IMR-90 (cell line): ENCODE measurements at regions not wholly inside any gene's neighbourhood (a gene's known extent, or its start where the extent isn't known, plus 50 kb on each side); places are given as distances from the start of the nearest gene placed in this dataset.

Source experiments
- ATAC-seq: fragments of 200-7000 bp; cut with Tn5 transposase; 2 replicates; pipeline ENCODE4 v1.9.1; 2020; ENCODE audit warnings: low read depth, mild to moderate bottlenecking, moderate library complexity
- BruUV-seq: library from RNA; stranded (reverse); fragments of 400-500 nt; replicated peaks from 2 replicates; lab custom pipeline; 2021; lab: Mats Ljungman, UMichigan
- CTCF ChIA-PET: fragments of 300-600 bp; formaldehyde crosslinking; extraction: SDS; loops from one replicate; lab custom pipeline; 2021; ENCODE audit warnings: antibody characterized with exemption; lab: Yijun Ruan, JAX
- POLR2A ChIA-PET: fragments of 300-600 bp; sonication (Branson Sonifier 250); formaldehyde crosslinking; loops from one replicate; lab custom pipeline; 2022; ENCODE audit warnings: antibody characterized with exemption; ENCODE audit not compliant: unreplicated experiment; lab: Charles Lee
- DNase-seq: peaks from one replicate; pipeline ENCODE4 v3.0.0; 2013
- H2AFZ ChIP-seq: replicated peaks from 2 replicates; pipeline ENCODE3; 2013; ENCODE audit warnings: low read length, mild to moderate bottlenecking; ENCODE audit not compliant: poor library complexity
- H2AK5ac ChIP-seq: 2 replicates; pipeline ENCODE4 v1.6.1; 2013; ENCODE audit warnings: low read depth, low read length, inconsistent platforms
- H2AK9ac ChIP-seq: replicated peaks from 2 replicates; pipeline ENCODE3; 2013; ENCODE audit warnings: mild to moderate bottlenecking, low read depth, low read length, moderate library complexity; ENCODE audit not compliant: poor library complexity
- H2BK120ac ChIP-seq: 2 replicates; pipeline ENCODE4 v1.6.1; 2013; ENCODE audit warnings: low read depth, low read length, inconsistent platforms
- H2BK15ac ChIP-seq: 3 replicates; pipeline ENCODE4 v1.6.1; 2013; ENCODE audit warnings: low read depth, low read length, inconsistent platforms
- H2BK20ac ChIP-seq: 2 replicates; pipeline ENCODE4 v1.6.1; 2013; ENCODE audit warnings: low read depth, mild to moderate bottlenecking, inconsistent platforms, low read length, moderate library complexity
- H2BK5ac ChIP-seq: 2 replicates; pipeline ENCODE4 v1.6.1; 2013; ENCODE audit warnings: mild to moderate bottlenecking, low read depth, low read length, inconsistent platforms; ENCODE audit not compliant: poor library complexity, severe bottlenecking
- H3K14ac ChIP-seq: replicated peaks from 2 replicates; pipeline ENCODE4 v1.6.1; 2013; ENCODE audit warnings: low read depth, low read length, inconsistent platforms
- H3K18ac ChIP-seq: 2 replicates; pipeline ENCODE4 v1.6.1; 2013; ENCODE audit warnings: low read depth, low read length, control low read depth
- H3K23ac ChIP-seq: 2 replicates; pipeline ENCODE4 v1.6.1; 2013; ENCODE audit warnings: low read depth, low read length, inconsistent platforms
- H3K27ac ChIP-seq: 2 replicates; pipeline ENCODE4 v1.5.1; 2013; ENCODE audit warnings: mild to moderate bottlenecking, control low read depth, low read length; ENCODE audit not compliant: insufficient read depth
- H3K27me3 ChIP-seq: 2 replicates; pipeline ENCODE4 v1.6.1; 2013; ENCODE audit warnings: low read length; ENCODE audit not compliant: control insufficient read depth, insufficient read depth
- H3K36me3 ChIP-seq: 2 replicates; pipeline ENCODE4 v1.6.1; 2013; ENCODE audit warnings: low read length, mixed read lengths; ENCODE audit not compliant: control insufficient read depth, insufficient read depth
- H3K4ac ChIP-seq: 2 replicates; pipeline ENCODE4 v1.6.1; 2013; ENCODE audit warnings: low read depth, low read length, inconsistent platforms
- H3K4me1 ChIP-seq: 2 replicates; pipeline ENCODE4 v1.6.1; 2013; ENCODE audit warnings: low read length, mixed read lengths; ENCODE audit not compliant: control insufficient read depth, insufficient read depth
- H3K4me2 ChIP-seq: 2 replicates; pipeline ENCODE4 v1.6.1; 2013; ENCODE audit warnings: low read depth, mild to moderate bottlenecking, control low read depth, low read length, moderate library complexity
- H3K4me3 ChIP-seq: 2 replicates; pipeline ENCODE4 v1.5.1; 2013; ENCODE audit warnings: low read depth, mild to moderate bottlenecking, control low read depth, low read length, moderate library complexity; ENCODE audit not compliant: insufficient read depth
- H3K56ac ChIP-seq: 2 replicates; pipeline ENCODE4 v1.6.1; 2013; ENCODE audit warnings: low read length, inconsistent platforms; ENCODE audit not compliant: insufficient read depth; ENCODE audit errors: extremely low read depth
- H3K79me1 ChIP-seq, 2 experiments: 2 replicates each; pipeline ENCODE4 v1.6.1; 2013; ENCODE audit warnings: low read length in 2 of 2, inconsistent platforms in 1 of 2, low read depth in 1 of 2
- H3K9ac ChIP-seq: 2 replicates; pipeline ENCODE4 v1.6.1; 2013; ENCODE audit warnings: low read depth, low read length, control low read depth
- H3K9me1 ChIP-seq: 2 replicates; pipeline ENCODE4 v1.6.1; 2013; ENCODE audit warnings: low read length, inconsistent platforms; ENCODE audit not compliant: insufficient read depth
- H3K9me3 ChIP-seq: 2 replicates; pipeline ENCODE4 v1.6.1; 2013; ENCODE audit warnings: low read length; ENCODE audit not compliant: control insufficient read depth, insufficient read depth
- H4K20me1 ChIP-seq: 2 replicates; pipeline ENCODE4 v1.6.1; 2013; ENCODE audit warnings: low read length, inconsistent platforms; ENCODE audit not compliant: insufficient read depth
- H4K5ac ChIP-seq: 2 replicates; pipeline ENCODE4 v1.6.1; 2013; ENCODE audit warnings: mild to moderate bottlenecking, low read depth, low read length, control low read depth
- H4K8ac ChIP-seq, 2 experiments: 2 replicates each; pipeline ENCODE4 v1.6.1; 2013; ENCODE audit warnings: low read depth in 2 of 2, low read length in 2 of 2, control low read depth in 1 of 2, inconsistent platforms in 1 of 2
- H4K91ac ChIP-seq: 2 replicates; pipeline ENCODE4 v1.6.1; 2013; ENCODE audit warnings: low read depth, low read length, inconsistent platforms; ENCODE audit not compliant: insufficient read depth
- NFE2L2 ChIP-seq: fragments of 150-350 bp; IDR thresholded peaks from 2 replicates; pipeline ENCODE4 v1.6.1; 2016; ENCODE audit warnings: low read depth, mild to moderate bottlenecking, low read length
- WGBS, 2 experiments: methylation state at CpG; one replicate each; pipeline versions ENCODE4 v1.1.5 to v1.1.7; 2013; ENCODE audit warnings: missing lambda C conversion rate in 2 of 2; ENCODE audit not compliant: insufficient read length in 1 of 2; ENCODE audit errors: extremely low coverage in 2 of 2; 5-methylcytosine and 5-hydroxymethylcytosine counted together
- dilution Hi-C: fragments of 300-500 bp; cut with HindIII; formaldehyde crosslinking; loops from one replicate; pipeline ENCODE4 v1.14.3; 2018; ENCODE audit warnings: low sequenced_read_pairs; ENCODE audit not compliant: unreplicated experiment
- in situ Hi-C: fragments of 300-500 bp; cut with MboI; formaldehyde crosslinking; loops from 3 replicates; pipeline ENCODE4 v1.14.3; 2019; ENCODE audit warnings: low sequenced_read_pairs, inconsistent platforms, mixed read lengths
- intact Hi-C: fragments of 100-400 bp; cut with micrococcal nuclease; formaldehyde crosslinking; loops from 2 replicates; pipeline ENCODE4 v1.10.0; 2022
- TF ChIP-seq, protein P1 (sequence below): fragments of 150-350 bp; IDR thresholded peaks from 2 replicates; pipeline ENCODE4 v1.6.1; 2016; ENCODE audit warnings: low read depth, mild to moderate bottlenecking, low read length, moderate library complexity, borderline replicate concordance

DNA sequence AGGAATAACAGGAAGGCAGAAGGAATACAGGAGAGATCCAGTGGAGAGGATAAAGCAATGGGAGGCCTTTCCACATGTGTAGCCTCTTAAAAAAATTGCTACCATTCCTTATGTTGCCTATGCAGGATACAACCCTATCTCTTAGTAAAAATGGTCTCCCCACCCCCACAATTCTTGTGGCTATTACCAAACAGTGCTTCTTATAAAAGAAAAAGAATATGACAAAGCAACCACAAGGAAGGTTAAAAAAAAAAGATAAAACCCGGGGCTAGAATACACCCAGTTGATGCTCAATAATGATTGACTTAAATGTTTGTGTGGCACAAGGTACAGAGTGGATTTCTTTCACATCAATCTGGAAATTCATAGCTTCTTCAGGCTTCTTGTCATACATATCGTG is 250.9 kb downstream of the HIVEP2 start:
- Histone ChIP-seq H2AK5ac (no peak overlapping the region), H3K23ac (no peak overlapping the region), H4K91ac (no peak overlapping the region), H3K4me1 (peaks cover 3% of the 10 kb centered on the region), H4K5ac (no peak overlapping the region), H2BK120ac (peak overlapping the region; percentile 11; the same call in 1 of the 2 replicates), H3K4me3 (no peak overlapping the region), H3K9me3 (no peaks in the 10 kb centered on the region), H4K8ac (no peak overlapping the region), H2BK15ac (no peak overlapping the region), H3K9ac (no peak overlapping the region), H4K20me1 (no peaks in the 10 kb centered on the region), H3K4me2 (no peak overlapping the region), H3K18ac (no peak overlapping the region), H2AK9ac (no peak overlapping the region), H3K14ac (no peak overlapping the region), H2BK5ac (no peak overlapping the region), H2BK20ac (no peak overlapping the region), H3K56ac (no peak overlapping the region), H3K27ac (no peak overlapping the region), H3K4ac (no peak overlapping the region), H2AFZ (no peak overlapping the region), H3K27me3 (no peaks in the 10 kb centered on the region), H3K36me3 (no peaks in the 10 kb centered on the region), H3K9me1 (no peaks in the 10 kb centered on the region), H3K79me1 (no peaks in the 10 kb centered on the region)
- ATAC-seq (no peak), DNase-seq (peak; percentile 5)
- in situ Hi-C loops (loop anchor here (5.0 to 25.0 kb wide), 4 partner anchors 258 to 1318 kb away; partner anchors contain the start of gene PLAGL1), dilution Hi-C loops (no loop called here), intact Hi-C loops (loop anchor here (5.0 kb wide), 1 partner anchor 193 kb away; no protein-coding TSS in a partner anchor)
- BruUV-seq: no TSS peak
- 67% methylated on average over 1 of the region's 2 CpGs; no CpG with 5 or more reads in 1 of the 2 experiments for WGBS, 2 experiments
- ChIA-PET POLR2A (no interaction called here), CTCF (interaction anchor here (1.0 to 2.3 kb wide), 2 partner anchors 13 to 734 kb away, joined by 4 to 16 read pairs; no protein-coding TSS in a partner anchor)
- TF ChIP-seq, protein P1, sequence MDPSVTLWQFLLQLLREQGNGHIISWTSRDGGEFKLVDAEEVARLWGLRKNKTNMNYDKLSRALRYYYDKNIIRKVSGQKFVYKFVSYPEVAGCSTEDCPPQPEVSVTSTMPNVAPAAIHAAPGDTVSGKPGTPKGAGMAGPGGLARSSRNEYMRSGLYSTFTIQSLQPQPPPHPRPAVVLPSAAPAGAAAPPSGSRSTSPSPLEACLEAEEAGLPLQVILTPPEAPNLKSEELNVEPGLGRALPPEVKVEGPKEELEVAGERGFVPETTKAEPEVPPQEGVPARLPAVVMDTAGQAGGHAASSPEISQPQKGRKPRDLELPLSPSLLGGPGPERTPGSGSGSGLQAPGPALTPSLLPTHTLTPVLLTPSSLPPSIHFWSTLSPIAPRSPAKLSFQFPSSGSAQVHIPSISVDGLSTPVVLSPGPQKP: no peak
- TF ChIP-seq NFE2L2: no peak
